Nucleus accumbens (tissue), 56 donors: ENCODE measurements at regions not wholly inside any gene's neighbourhood (a gene's known extent, or its start where the extent isn't known, plus 50 kb on each side); places are given as distances from the start of the nearest gene placed in this dataset.

Experiments used
- DNase-seq, 56 donors: peaks; one replicate each; lab custom pipeline; 2025; lab: John Stamatoyannopoulos, UW

GRCh38 chr1:111556325-111557037, 53.0 kb upstream of the ADORA3 start:
- no peak for DNase-seq

- no peak for DNase-seq
Observed at GRCh38 chr1:111559736-111560279, 56.4 kb upstream of the ADORA3 start.

GRCh38 chr1:111561328-111561727, 57.9 kb upstream of the ADORA3 start:
- no peak for DNase-seq

- DNase-seq, result no peak
Observed at GRCh38 chr1:111563619-111564018, 56.0 kb upstream of the RAP1A start.

GRCh38 chr1:111565079-111565478, 54.5 kb upstream of the RAP1A start:
- DNase-seq, result peak in 45 of 56 donors; percentile 1 to 71 (median 36)

- DNase-seq, result no peak
Observed at GRCh38 chr1:111565968-111566367, 53.6 kb upstream of the RAP1A start.

- DNase-seq, result no peak
Observed at GRCh38 chr1:111568160-111568647, 51.4 kb upstream of the RAP1A start.
